GM19467 (cell line): ENCODE measurements at regions not wholly inside any gene's neighbourhood (a gene's known extent, or its start where the extent isn't known, plus 50 kb on each side); places are given as distances from the start of the nearest gene placed in this dataset.

ENCODE experiments used
- ATAC-seq: cut with Tn5 transposase; IDR thresholded peaks from one replicate; pipeline ENCODE4 v1.9.1; 2021; ENCODE audit warnings: mild to moderate bottlenecking, moderate library complexity; ENCODE audit not compliant: unreplicated experiment

DNA sequence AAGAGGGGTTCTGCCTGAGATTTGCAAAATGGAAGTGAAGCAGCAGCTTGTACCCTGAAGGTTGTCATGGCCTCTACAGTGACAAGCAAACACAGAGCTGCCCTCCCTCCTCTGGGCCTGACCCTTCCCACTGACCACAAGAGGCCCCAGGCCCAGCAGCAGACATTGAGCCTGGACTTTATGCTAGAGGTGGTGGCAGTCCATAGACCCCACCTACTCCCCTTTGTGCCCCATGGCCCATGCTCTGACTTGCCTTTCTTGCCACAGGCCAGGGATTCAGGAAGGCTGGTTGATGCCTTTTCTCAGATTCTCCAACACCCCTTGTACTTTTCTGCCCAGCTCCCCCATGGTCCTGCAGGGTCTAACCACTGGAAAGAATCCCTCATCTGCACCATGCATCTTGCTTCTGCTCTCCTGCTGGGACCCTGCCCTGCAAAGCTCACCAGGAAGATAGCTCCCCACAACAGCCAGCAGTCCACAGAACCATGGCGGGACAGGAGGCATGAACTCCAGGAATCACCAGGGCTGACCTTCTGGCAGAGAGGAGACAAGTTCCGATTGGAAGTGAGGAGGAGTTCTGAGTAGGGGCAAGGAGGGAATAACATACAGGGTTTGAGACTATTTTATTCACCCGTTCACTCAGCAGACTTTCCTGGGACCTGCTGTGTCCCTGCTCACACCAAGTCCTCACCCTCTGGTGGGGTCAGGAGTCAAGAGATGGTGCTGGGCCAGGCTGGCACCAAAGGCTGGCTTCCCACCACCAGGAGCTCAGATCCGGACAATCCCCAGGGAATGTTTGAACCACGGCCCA is 263.8 kb downstream of the SYK start:
- ATAC-seq: no peak

DNA sequence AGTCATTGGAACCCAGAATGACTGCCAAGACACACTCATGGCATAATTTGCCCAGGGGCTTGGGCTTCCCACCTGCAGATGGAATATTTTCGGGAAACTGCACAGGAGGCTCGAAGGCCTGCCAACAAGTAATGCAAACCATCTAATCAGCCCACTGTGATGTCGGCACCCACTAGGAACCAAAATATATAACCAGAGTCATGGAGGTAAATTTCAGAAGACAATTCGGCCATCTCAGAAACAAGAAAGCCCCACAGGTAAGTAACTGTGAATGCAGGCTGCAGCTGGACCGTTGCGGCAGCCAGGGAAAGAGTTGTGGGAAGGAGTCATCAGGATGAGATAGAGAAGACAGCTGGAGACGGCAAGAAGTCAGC is 264.4 kb downstream of the SYK start:
- no peak for ATAC-seq

DNA sequence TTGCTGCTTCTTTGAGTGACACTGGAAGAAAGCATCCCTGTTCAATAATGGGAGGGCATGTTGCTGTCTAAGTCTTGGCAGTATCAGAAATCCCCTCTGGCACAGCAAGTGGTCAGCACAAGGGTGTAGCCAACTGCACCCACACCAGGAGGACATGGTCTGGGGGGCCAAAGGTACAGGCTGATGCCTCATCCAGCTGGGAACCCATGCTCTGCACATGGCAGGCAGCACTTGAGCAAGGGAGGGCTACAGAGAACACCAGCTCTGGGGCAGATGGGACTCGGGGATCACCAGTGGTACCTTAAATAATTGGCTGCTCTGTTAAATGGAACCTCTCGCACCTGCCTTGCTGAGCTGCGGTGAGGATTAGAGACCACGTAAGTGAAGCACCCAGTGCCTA is 265.2 kb downstream of the SYK start:
- no peak for ATAC-seq

- ATAC-seq: no peak
Measured at GRCh38 chr9:91067306-91067860, 265.8 kb downstream of the SYK start.

GRCh38 chr9:91071184-91071990 is 269.8 kb downstream of the SYK start:
- ATAC-seq: no peak

DNA sequence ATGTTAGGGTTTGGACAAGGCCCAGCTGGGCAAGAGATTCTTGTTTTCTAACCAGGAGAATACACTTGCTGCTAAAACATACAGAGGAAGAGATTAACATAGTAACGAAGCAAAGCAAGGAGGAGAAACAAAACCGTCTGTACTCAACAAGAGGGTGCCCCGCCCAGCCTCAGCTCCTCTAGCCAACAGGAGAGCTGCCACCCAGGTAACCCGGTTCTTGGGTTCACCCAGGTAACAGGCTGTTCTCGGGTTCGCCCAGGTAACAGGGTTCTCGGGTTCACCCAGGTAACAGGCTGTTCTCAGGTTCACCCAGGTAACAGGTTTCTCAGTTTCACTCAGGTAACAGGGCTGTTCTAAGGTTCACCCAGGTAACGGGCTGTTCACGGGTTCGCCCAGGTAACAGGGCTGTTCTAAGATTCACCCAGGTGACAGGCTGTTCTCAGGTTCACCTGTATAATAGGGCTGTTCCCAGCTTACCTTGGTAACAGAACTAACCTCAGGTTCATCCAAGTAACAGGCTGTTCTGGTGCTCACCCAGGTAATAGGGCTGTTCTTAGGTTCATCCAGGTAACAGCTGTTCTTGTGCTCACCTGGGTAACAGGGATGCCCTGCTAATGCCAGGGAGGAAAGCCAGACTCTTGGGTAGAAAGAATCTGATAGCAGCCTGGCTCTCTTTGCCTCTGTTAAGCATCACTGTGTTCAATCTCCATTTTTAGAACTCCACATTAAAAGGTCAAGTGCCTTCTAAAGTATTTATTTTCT is 271.6 kb downstream of the SYK start:
- ATAC-seq: no peak

GRCh38 chr9:91073811-91074771 is 272.5 kb downstream of the SYK start:
- no peak for ATAC-seq

DNA sequence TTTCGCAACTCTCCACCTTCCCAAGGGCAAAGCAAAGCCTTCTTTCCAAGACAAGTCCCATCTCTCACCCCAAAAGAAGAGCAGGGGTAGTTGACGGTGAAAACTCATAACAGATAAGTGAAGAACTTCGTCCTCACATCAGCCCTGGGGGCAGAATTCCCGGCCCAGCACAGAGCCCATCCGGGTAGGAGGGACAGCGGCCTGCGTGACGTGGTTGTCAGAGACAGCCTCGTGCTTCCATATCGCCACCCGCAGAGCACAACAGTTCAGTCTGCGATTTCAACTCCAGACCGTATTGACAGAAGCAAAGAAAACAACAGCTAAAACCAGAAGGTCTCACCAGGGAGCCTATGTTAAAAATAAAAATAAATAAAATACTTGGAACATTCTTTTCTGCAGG is 273.2 kb downstream of the SYK start:
- no peak for ATAC-seq

DNA sequence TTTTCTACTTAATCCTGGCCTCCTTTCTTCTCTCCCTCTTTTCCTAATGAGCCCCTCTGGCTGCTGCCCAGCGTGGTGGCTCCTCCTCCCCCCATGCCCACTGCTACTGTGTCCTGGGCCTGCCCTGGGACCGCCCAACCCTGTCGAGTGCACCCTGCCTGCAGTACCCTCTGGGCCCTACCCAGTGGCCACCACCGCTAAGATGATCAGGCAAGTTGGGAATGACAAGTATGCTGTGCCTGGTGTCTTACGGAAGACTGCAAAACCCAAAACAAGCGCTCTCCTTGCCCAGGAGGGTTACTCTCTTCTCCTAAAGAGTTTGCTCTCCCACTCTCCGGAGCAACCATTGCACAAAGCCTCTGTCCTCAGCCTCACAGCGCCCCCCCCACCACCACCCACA is 273.7 kb downstream of the SYK start:
- no peak for ATAC-seq

DNA sequence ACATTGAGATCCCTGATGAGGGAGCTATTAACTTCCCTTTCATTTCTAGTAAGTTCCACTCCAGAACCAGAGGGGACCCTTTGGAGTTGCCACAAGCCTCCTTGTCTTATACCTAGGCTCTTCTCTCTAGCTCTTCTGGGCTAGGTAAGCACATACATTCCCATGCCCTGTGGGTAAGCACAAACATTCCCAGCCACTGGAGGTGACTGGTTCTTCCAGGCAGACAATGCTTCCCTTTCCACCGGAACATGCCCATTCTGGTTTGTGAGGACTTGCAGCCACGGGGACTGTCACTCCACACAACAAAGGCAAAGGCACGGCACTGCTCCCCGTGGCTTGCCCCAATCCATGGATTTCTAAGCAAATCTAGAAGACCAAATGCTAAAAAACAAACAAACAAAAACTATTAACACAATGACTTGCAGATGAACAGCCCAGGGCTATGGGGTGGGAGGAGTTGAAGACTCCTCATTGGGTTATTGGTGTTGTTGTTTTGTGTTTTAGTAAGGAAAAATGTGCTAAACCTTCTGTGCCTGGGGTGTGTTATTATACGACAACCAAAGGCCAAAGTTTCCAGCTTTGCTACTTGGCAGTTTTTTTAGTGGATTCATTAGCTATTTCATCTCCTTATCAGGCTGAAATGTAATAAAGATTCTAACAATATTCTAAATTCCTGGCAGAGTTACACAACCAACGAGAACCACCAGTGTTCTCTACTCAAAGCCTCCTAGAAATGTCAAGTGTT is 276.2 kb downstream of the SYK start:
- no peak for ATAC-seq

GRCh38 chr9:91078369-91078695 is 276.7 kb downstream of the SYK start:
- ATAC-seq: no peak

DNA sequence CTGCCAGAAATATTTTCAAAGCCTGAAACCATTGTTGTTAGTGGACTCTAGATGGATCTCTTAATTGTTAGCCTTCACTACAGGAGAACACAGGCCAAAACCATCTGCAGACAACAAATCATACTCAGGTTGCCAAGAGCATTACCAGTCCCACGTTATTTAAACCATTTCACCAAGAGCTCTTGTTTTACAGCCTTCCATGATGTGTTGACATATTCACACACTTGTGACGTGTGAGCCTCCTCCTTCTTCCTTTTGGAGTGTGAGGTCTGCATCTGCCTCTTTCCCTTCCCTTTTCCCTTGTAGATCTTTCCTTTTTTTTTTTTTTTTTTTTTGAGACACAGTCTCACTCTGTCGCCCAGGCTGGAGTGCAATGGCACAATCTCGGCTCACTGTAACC is 279.0 kb downstream of the AUH start:
- no peak for ATAC-seq

- no peak for ATAC-seq
Measured at GRCh38 chr9:91084896-91085516, 276.7 kb downstream of the AUH start.

DNA sequence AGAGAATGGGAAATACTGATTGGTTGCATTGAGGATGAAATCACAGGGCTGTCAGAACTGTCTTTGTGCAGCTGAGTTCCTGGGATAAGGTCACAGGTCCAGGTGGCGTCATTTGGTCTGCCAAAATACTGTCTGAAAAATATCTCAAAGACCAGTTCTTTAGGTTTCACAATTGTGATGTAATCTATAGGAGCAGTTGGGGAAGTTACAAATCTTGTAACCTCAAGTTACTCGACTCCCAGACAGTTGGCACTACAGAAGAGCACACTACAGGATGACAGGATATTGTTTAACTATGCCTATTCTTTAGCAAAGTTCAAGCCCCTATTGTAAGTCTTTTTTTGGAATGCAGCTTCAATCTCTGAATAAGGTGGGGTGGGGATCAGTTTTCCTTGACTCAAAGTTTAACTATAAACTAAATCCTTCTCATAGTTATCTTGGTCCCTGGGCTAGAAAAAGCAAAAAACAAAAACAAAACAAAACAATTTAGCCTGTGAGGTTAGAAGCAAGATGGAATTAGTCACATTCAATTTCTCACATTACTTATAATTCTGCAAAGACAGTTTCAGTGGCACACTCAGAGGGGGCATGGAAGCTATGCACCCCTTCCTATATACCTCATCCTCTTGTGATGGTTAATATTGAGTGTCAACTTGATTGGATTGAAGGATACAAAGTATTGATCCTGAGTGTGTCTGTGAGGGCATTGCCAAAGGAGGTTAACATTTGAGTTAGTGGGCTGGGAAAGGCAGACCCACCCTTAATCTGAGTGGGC is 276.0 kb downstream of the AUH start:
- no peak for ATAC-seq

- ATAC-seq: no peak
Measured at GRCh38 chr9:91086657-91087461, 274.9 kb downstream of the AUH start.

GRCh38 chr9:91087462-91087759 is 274.3 kb downstream of the AUH start:
- ATAC-seq: no peak

DNA sequence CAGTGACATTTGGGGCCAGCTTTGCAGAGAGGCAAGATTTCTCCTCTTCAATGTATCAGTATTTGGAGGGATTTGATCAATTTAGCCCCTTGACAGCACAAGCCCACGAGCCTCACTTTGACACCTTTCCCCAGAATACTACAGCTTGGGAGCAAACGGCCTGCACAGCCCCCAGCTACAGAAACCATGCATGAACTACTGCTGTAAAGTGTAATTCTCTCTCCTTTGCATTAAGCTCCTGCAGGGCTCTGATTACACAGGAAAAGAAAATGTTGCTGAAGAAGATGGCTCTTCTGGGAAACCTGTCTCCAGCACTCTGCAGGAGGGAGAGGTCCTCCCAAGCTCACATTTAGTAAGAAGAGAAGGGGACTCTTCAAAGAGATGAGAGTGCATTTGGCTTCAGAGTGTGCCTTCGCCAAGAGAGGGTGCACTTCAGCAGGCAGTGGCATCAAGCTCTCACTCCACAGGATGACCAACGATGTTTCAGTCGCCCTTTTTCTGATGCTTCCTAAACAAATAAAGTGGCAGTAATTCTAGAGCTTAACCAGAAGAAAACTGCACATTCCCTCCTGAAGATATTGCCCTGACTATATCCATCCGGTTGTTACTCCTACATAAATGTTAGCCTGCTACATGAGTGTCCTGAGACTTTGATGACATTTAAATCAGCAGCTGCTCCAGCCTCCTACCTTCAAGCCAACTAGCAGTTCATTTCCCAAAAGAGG is 272.2 kb downstream of the AUH start:
- no peak for ATAC-seq
